ENCODE measurements at regions not wholly inside any gene's neighbourhood (a gene's known extent, or its start where the extent isn't known, plus 50 kb on each side); places are given as distances from the start of the nearest gene placed in this dataset.
"Not testable (repeated sequence)": the region's sequence is repeated elsewhere in the genome, so short reads cannot be mapped to it uniquely, and the experiment has no call there.

DNA sequence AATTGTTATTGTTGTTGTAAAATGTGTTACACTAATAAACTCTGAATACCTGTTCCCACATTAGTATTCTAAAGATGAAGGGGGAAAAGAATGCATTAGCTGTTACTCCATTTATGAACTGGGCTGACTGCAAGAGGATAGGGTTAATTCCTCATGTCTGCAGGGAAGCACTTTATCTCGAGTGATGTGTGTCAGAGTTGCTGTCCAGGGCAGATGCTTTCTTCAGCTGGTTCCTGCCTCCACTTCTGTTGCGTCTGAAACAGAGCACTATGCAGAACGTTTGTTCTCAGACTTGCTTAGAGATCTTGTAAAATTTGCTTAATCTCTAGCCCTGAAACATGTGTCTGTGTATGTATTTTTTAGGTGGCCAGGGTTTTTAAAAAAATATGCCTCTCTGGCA lies 318.8 kb downstream of the SPRY2 start:
- DNase-seq: no peak

- no peak for DNase-seq
Measured at GRCh38 chr13:80012251-80012650, 328.7 kb downstream of the SPRY2 start.

- no peak for DNase-seq
Measured at GRCh38 chr13:80011448-80012212, 329.3 kb downstream of the SPRY2 start.

DNA sequence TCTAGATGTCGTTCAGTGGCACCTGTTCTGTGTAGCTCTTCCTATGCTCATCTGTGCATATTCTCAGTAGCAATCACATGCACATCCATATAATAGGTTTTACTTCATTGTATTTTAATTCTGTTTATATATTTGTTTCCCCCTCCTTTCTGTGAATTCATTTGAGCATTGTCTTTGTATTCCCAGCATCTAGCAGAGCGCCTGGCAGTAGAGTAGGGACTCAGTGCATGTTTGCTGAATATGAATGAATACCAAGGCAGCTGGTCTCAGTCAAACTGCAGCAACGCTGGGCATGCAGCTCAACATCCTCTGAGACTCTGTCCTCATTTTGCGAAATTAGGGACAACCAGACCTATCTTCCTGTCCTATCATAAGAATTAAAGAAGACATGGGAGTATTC lies 330.1 kb downstream of the SPRY2 start:
- no peak for DNase-seq

DNA sequence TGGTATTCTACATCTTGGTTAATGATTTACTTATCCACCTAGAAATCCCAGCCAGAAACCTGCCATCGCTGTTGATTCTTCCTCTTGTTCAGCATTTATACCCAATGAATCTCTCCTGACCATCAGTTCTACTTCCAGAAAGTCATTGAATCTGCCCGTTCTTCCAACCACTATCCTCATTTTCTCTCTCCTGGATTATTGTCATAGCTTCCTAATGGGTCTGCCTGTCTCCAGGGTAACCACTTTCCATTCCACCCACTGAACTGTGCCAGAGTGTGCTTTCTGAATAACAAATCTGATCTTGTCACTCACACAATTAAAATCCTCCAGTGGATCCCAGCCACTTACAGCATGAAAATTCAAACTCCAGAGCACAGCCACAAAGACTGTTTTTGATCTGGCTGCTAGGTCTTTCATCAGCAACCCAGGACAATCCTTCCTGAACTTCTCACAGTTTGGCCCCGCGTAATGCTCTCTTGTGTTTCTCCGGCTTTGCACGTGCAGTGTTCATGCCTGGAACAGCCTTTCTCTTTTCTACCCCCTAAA lies 330.6 kb downstream of the SPRY2 start:
- no peak for DNase-seq

GRCh38 chr13:80009760-80010159 lies 331.2 kb downstream of the SPRY2 start:
- no peak for DNase-seq

GRCh38 chr13:80006940-80007339 lies 334.0 kb downstream of the SPRY2 start:
- DNase-seq: no peak

DNA sequence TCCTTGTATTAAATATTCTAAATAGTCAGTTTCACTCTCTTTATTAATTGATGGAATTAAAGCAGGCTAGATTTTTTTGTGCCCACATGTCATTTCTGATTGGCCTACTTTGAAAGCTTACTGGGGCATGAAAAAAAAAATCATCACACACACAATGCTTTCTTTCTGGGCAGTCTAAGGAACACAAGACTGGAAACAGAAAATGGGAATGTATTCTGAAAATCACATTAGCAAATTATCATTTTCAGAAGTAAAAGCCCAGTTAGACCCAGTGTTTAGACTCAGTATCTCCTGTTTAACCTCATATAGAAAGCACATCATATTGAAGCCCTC lies 339.4 kb downstream of the SPRY2 start:
- DNase-seq: no peak

- DNase-seq: no peak
Measured at GRCh38 chr13:80000684-80001509, 340.0 kb downstream of the SPRY2 start.

DNA sequence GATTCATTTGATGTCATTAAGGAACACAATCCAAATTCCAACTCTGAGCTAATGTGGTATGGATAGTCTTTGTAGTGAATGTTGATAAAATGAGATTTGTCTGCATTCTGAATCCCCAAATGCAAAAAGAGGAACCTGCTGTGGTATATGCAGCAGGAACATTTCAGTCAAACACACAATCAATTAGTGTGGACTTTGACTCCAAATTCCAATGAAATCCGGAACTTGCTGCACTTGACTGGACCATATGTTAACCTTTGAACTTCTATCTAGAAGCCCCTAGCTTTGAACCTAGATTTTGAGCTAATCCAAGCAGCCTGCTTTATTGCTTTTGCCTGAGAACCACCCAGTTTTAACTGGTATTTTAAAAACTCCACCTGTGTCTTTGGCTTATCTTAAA lies 341.3 kb downstream of the SPRY2 start:
- no peak for DNase-seq

DNA sequence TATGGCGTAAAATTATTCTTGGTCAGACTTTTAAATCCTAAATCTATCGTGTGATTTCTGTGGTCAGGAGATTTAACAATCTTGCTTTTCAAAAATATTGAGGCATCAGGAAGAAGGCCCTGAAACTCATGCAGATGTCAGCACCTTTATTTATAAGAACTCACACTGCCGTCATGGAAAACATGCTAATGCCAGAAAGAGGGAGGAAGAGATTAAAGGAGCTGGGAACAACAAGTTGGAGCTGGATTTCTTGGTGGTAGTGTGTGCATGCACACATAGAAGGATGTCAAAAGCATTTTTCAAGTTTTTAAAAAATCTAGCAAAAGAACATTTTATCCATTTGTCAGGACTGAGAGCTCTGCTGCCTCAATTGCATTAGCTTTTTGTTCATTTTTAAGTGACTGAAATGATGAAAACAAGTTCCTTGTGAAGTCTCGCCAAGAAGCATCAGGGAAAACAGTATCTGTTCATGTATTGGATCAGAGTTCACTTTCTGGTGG lies 342.5 kb downstream of the SPRY2 start:
- no peak for DNase-seq

- DNase-seq: no peak
Measured at GRCh38 chr13:79997244-79997643, 343.7 kb downstream of the SPRY2 start.

- DNase-seq: no peak
Measured at GRCh38 chr13:79995334-79995733, 345.6 kb downstream of the SPRY2 start.

- no peak for DNase-seq
Measured at GRCh38 chr13:79992111-79992510, 348.8 kb downstream of the SPRY2 start.

GRCh38 chr13:79990048-79990447 lies 350.9 kb downstream of the SPRY2 start:
- DNase-seq: no peak

GRCh38 chr13:79989217-79989661 lies 351.7 kb downstream of the SPRY2 start:
- DNase-seq: no peak

DNA sequence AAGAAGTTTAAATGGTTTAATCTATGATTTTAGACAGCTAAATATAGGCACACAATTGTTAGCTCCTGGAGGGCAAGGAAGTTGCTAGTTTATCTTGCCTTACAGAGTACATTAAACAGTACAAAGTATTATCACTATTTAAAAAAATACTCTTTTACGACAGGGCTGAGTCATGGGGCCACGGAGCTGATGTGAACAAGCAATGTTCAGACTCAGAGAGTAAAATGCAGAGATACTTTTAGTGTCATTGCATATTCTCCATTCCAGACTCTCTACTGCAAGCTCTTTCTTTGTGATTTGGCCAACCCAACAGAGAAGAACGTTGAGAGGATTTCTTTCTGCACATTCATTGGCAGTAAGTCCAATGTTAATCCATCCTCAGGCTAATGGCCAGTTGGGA lies 352.4 kb downstream of the SPRY2 start:
- DNase-seq: no peak

DNA sequence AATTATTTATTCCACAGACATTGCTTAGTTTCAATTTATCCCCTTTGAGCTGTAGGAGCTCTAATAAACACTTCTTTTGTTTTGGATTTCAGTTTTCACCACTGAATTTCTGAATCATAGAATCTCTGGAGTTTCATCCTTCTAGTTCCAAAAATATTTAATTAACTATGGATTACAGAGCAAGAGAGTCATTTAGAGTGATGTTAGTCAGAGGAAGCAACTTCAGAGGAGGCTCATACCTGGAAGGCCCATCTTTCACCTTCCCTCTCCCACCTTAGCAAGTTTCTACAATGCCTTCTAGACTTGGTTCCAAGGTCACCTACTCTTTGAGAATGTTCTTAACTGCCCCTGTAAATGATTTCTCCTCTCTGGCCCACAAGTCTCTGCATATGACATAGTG lies 353.2 kb downstream of the SPRY2 start:
- DNase-seq: no peak

DNA sequence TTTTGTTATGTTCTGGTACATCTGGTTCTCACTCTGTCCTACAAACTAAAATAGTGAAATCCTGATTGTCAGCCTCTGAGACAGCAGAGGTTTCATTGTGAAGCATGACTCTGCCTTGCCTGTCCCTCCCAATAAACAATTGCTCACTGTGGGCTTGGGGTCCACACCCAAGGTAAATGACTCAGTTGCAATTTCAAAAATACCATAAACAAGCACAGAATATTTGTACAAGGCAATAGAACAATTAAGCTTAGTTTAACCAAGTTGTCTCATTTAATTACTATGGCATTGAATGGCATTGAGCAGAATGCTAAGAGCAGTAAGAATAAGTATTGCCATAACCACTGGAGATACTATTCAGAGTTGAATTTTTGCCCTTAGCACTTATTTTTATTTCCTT lies 353.6 kb downstream of the SPRY2 start:
- no peak for DNase-seq

- no peak for DNase-seq
Measured at GRCh38 chr13:79986890-79987289, 354.0 kb downstream of the SPRY2 start.

- not testable (repeated sequence) for DNase-seq
Measured at GRCh38 chr13:79974935-79975650, 365.8 kb downstream of the SPRY2 start.

- no peak for DNase-seq
Measured at GRCh38 chr13:79973533-79973963, 367.4 kb downstream of the SPRY2 start.

DNA sequence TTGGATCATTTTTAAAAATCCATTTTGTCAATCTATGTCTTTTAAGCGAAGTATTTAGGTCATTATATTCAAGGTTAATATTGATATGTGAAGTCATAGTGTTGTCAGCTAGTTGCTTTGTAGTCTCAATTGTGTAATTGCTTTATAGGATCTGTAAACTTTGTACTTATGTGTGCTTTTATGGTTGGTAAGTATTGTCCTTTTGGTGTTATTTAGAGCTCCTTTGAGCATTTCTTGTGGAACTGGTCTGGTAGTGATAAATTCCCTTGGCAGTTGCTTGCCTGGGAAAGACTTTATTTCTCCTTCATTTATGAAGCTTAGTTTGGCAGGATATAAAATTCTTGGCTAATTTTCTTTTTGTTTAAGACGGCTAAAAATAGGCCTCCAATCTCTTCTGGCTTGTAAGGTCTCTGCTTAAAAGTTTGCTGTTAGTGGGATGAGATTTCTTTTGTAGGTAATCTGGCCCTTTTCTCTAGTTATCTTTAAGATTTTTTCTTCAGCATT lies 368.8 kb downstream of the SPRY2 start:
- no peak for DNase-seq
